GM21619 (cell line): ENCODE measurements at regions not wholly inside any gene's neighbourhood (a gene's known extent, or its start where the extent isn't known, plus 50 kb on each side); places are given as distances from the start of the nearest gene placed in this dataset.
"Not testable (repeated sequence)": the region's sequence is repeated elsewhere in the genome, so short reads cannot be mapped to it uniquely, and the experiment has no call there.

Experiments used
- ATAC-seq: cut with Tn5 transposase; IDR thresholded peaks from one replicate; pipeline ENCODE4 v1.9.1; 2021; ENCODE audit not compliant: unreplicated experiment

GRCh38 chr12:87021400-87021799 is 765.2 kb upstream of the MGAT4C start:
- no peak for ATAC-seq

- no peak for ATAC-seq
Observed at GRCh38 chr12:87020071-87020470, 763.9 kb upstream of the MGAT4C start.

GRCh38 chr12:87015352-87015751 is 759.2 kb upstream of the MGAT4C start:
- ATAC-seq, result no peak

- ATAC-seq, result no peak
Observed at GRCh38 chr12:87008785-87009384, 752.7 kb upstream of the MGAT4C start.

- no peak for ATAC-seq
Observed at GRCh38 chr12:87001102-87001501, 744.9 kb upstream of the MGAT4C start.

- no peak for ATAC-seq
Observed at GRCh38 chr12:86985298-86985697, 729.1 kb upstream of the MGAT4C start.

- ATAC-seq, result not testable (repeated sequence)
Observed at GRCh38 chr12:86970595-86970994, 714.4 kb upstream of the MGAT4C start.

- ATAC-seq, result no peak
Observed at GRCh38 chr12:86959766-86960458, 703.7 kb upstream of the MGAT4C start.

GRCh38 chr12:86950444-86950843 is 694.3 kb upstream of the MGAT4C start:
- no peak for ATAC-seq

GRCh38 chr12:86950043-86950442 is 693.9 kb upstream of the MGAT4C start:
- no peak for ATAC-seq

GRCh38 chr12:86948851-86949250 is 692.7 kb upstream of the MGAT4C start:
- no peak for ATAC-seq

- ATAC-seq, result no peak
Observed at GRCh38 chr12:86945685-86946196, 689.5 kb upstream of the MGAT4C start.

GRCh38 chr12:86944197-86944819 is 688.1 kb upstream of the MGAT4C start:
- not testable (repeated sequence) for ATAC-seq

- no peak for ATAC-seq
Observed at GRCh38 chr12:86931714-86932113, 675.5 kb upstream of the MGAT4C start.

- ATAC-seq, result no peak
Observed at GRCh38 chr12:86929962-86930361, 673.8 kb upstream of the MGAT4C start.

GRCh38 chr12:86917121-86917520 is 660.9 kb upstream of the MGAT4C start:
- ATAC-seq, result no peak

- ATAC-seq, result no peak
Observed at GRCh38 chr12:86914721-86915120, 658.5 kb upstream of the MGAT4C start.

- ATAC-seq, result no peak
Observed at GRCh38 chr12:86911973-86912372, 655.8 kb upstream of the MGAT4C start.

- no peak for ATAC-seq
Observed at GRCh38 chr12:86903159-86903558, 647.0 kb upstream of the MGAT4C start.

GRCh38 chr12:86860776-86861175 is 604.6 kb upstream of the MGAT4C start:
- no peak for ATAC-seq

GRCh38 chr12:86852451-86852850 is 596.3 kb upstream of the MGAT4C start:
- ATAC-seq, result no peak

- no peak for ATAC-seq
Observed at GRCh38 chr12:86838711-86839110, 582.5 kb upstream of the MGAT4C start.
